HFFc6 (cell line): ENCODE measurements at regions not wholly inside any gene's neighbourhood (a gene's known extent, or its start where the extent isn't known, plus 50 kb on each side); places are given as distances from the start of the nearest gene placed in this dataset.

Experiments
- DNase-seq: peaks from one replicate; pipeline ENCODE4 v3.0.0-alpha.2; 2018
- H3K27ac Mint-ChIP-seq: 2 replicates; pipeline ENCODE4 v1.8.0; 2020; ENCODE audit warnings: mild to moderate bottlenecking, mixed read lengths
- H3K27me3 Mint-ChIP-seq: 2 replicates; pipeline ENCODE4 v1.8.0; 2021; ENCODE audit warnings: mild to moderate bottlenecking, moderate library complexity, mixed read lengths; ENCODE audit not compliant: insufficient read depth
- H3K36me3 Mint-ChIP-seq: 2 replicates; pipeline ENCODE4 v1.8.0; 2021; ENCODE audit warnings: low read depth, mixed read lengths
- H3K4me1 Mint-ChIP-seq: 2 replicates; pipeline ENCODE4 v1.8.0; 2020; ENCODE audit warnings: low read depth, mixed read lengths
- H3K4me3 Mint-ChIP-seq: 2 replicates; pipeline ENCODE4 v1.8.0; 2020; ENCODE audit warnings: mild to moderate bottlenecking, moderate library complexity, mixed read lengths
- H3K9me3 Mint-ChIP-seq: 2 replicates; pipeline ENCODE4 v1.8.0; 2020; ENCODE audit warnings: mild to moderate bottlenecking, mixed read lengths
- CTCF ChIP-seq: fragments of 200-600 bp; sonication (generic); IDR thresholded peaks from 2 replicates; pipeline ENCODE4 v1.5.0; 2021; ENCODE audit warnings: antibody characterized with exemption, mild to moderate bottlenecking

GRCh38 chr1:101428562-101428961 lies 191.7 kb downstream of the S1PR1 start:
- Mint-ChIP-seq H3K9me3 (no peaks in the 10 kb centered on the region), H3K27ac (no peak overlapping the region), H3K27me3 (peaks cover 11% of the 10 kb centered on the region; the same call in 1 of the 2 replicates), H3K36me3 (no peaks in the 10 kb centered on the region), H3K4me3 (no peak overlapping the region), H3K4me1 (no peaks in the 10 kb centered on the region)
- no peak for DNase-seq
- TF ChIP-seq CTCF, result no peak

GRCh38 chr1:101431956-101432510 lies 195.2 kb downstream of the S1PR1 start:
- Mint-ChIP-seq H3K27me3 (peaks cover 10% of the 10 kb centered on the region; the same call in 1 of the 2 replicates), H3K4me3 (no peak overlapping the region), H3K36me3 (no peaks in the 10 kb centered on the region), H3K4me1 (no peaks in the 10 kb centered on the region), H3K9me3 (no peaks in the 10 kb centered on the region), H3K27ac (no peak overlapping the region)
- DNase-seq, result no peak
- TF ChIP-seq CTCF, result no peak

GRCh38 chr1:101435831-101436511 lies 199.2 kb downstream of the S1PR1 start:
- no peak for DNase-seq

GRCh38 chr1:101437800-101438199 lies 201.0 kb downstream of the S1PR1 start:
- no peak for DNase-seq
- no peaks in the 10 kb centered on the region for H3K9me3 Mint-ChIP-seq
- TF ChIP-seq CTCF, result no peak
- no peaks in the 10 kb centered on the region for H3K4me1 Mint-ChIP-seq
- H3K27ac Mint-ChIP-seq, result no peak overlapping the region
- H3K36me3 Mint-ChIP-seq, result no peaks in the 10 kb centered on the region
- no peak overlapping the region for H3K4me3 Mint-ChIP-seq
- H3K27me3 Mint-ChIP-seq, result peaks cover 14% of the 10 kb centered on the region

More at GRCh38 chr1:101435831-101436511, 199.2 kb downstream of the S1PR1 start:
- H3K4me3 Mint-ChIP-seq, result no peak overlapping the region
- peaks cover 13% of the 10 kb centered on the region; the same call in 1 of the 2 replicates for H3K27me3 Mint-ChIP-seq
- TF ChIP-seq CTCF, result no peak
- H3K9me3 Mint-ChIP-seq, result no peaks in the 10 kb centered on the region
- no peaks in the 10 kb centered on the region for H3K36me3 Mint-ChIP-seq
- no peak overlapping the region for H3K27ac Mint-ChIP-seq
- H3K4me1 Mint-ChIP-seq, result no peaks in the 10 kb centered on the region

GRCh38 chr1:101438359-101438758 lies 201.5 kb downstream of the S1PR1 start:
- no peak for DNase-seq

More at GRCh38 chr1:101438359-101438758, 201.5 kb downstream of the S1PR1 start:
- no peak overlapping the region for H3K4me3 Mint-ChIP-seq
- no peaks in the 10 kb centered on the region for H3K4me1 Mint-ChIP-seq
- H3K27me3 Mint-ChIP-seq, result peaks cover 14% of the 10 kb centered on the region
- no peaks in the 10 kb centered on the region for H3K36me3 Mint-ChIP-seq
- TF ChIP-seq CTCF, result peak; percentile 63
- no peaks in the 10 kb centered on the region for H3K9me3 Mint-ChIP-seq
- no peak overlapping the region for H3K27ac Mint-ChIP-seq
